Upper lobe of left lung (tissue), 6 donors: ENCODE measurements at regions not wholly inside any gene's neighbourhood (a gene's known extent, or its start where the extent isn't known, plus 50 kb on each side); places are given as distances from the start of the nearest gene placed in this dataset.
"Not testable (repeated sequence)": the region's sequence is repeated elsewhere in the genome, so short reads cannot be mapped to it uniquely, and the experiment has no call there.

ENCODE experiments used
- ATAC-seq, 2 donors: fragments of 200-7000 bp; cut with Tn5 transposase; one replicate each; pipeline ENCODE4 v1.9.1; 2022; ENCODE audit warnings: mild to moderate bottlenecking in 2 of 2, moderate library complexity in 2 of 2; ENCODE audit not compliant: low FRiP score in 2 of 2
- DNase-seq, 2 donors: peaks; one replicate each; pipeline ENCODE4 v3.0.0-alpha.2; 2019 to 2020
- H3K27ac ChIP-seq, 4 donors: fragments of 200-600 bp; sonication (generic); one replicate each; pipeline ENCODE4 v1.5.1; 2016 to 2019
- H3K27me3 ChIP-seq, 4 donors: fragments of 200-600 bp; sonication (generic); one replicate each; pipeline ENCODE4 v1.5.1; 2017 to 2019
- H3K36me3 ChIP-seq, 4 donors: fragments of 200-600 bp; sonication (generic); one replicate each; pipeline ENCODE4 v1.5.1; 2016 to 2019
- H3K4me1 ChIP-seq, 4 donors: fragments of 200-600 bp; sonication (generic); one replicate each; pipeline ENCODE4 v1.5.1; 2018 to 2019
- H3K4me3 ChIP-seq, 4 donors: fragments of 200-600 bp; sonication (generic); one replicate each; pipeline ENCODE4 v1.5.1; 2017 to 2019; ENCODE audit warnings: mild to moderate bottlenecking in 2 of 4, moderate library complexity in 1 of 4
- H3K9me3 ChIP-seq, 4 donors: fragments of 200-600 bp; sonication (generic); one replicate each; pipeline ENCODE4 v1.5.1; 2018 to 2019
- CTCF ChIP-seq, 6 experiments: fragments of 450-650 bp in 4 of 6; fragments of 200-600 bp in 2 of 6; sonication (generic) in 2 of 6; IDR thresholded peaks; one replicate each; pipeline ENCODE4 v1.5.1; 2016 to 2019; ENCODE audit warnings: antibody characterized with exemption in 6 of 6
- EP300 ChIP-seq, 4 donors: sonication (generic); formaldehyde crosslinking; IDR thresholded peaks; one replicate each; pipeline ENCODE4 v1.5.1; 2017; ENCODE audit warnings: antibody characterized with exemption in 4 of 4, control low read depth in 2 of 4
- POLR2A ChIP-seq, 4 donors: fragments of 450-650 bp; IDR thresholded peaks; one replicate each; pipeline ENCODE4 v1.5.1; 2016 to 2017; ENCODE audit warnings: antibody characterized with exemption in 4 of 4, mild to moderate bottlenecking in 2 of 4
- POLR2AphosphoS5 ChIP-seq, 2 donors: sonication (generic); formaldehyde crosslinking; IDR thresholded peaks; one replicate each; pipeline ENCODE4 v1.5.1; 2017; ENCODE audit warnings: antibody characterized with exemption in 2 of 2
- WGBS, 2 donors: methylation state at CpG; one replicate each; pipeline ENCODE4 v1.1.5; 2017 to 2018; 5-methylcytosine and 5-hydroxymethylcytosine counted together
- donor health status: DM: no; HTN: no; CAD: no; lungs with moderate emphysema.
- donor health status: DM: no; HTN: yes; CAD: no; lungs with severe emphysema.

GRCh38 chr2:176926453-176926852 is 286.1 kb upstream of the HNRNPA3 start:
- H3K4me3 ChIP-seq, result no peak overlapping the region
- no peaks in the 10 kb centered on the region for H3K4me1 ChIP-seq
- ATAC-seq (no peak), DNase-seq (no peak)
- TF ChIP-seq POLR2AphosphoS5 (IDR thresholded peaks at IDR 0.05) (no peak), EP300 (IDR thresholded peaks at IDR 0.05) (no peak)
- H3K27ac ChIP-seq, result no peak overlapping the region
- no peaks in the 10 kb centered on the region for H3K9me3 ChIP-seq
- 3 to 45% methylated on average over 1 of the region's 1 CpG for WGBS, 2 donors
- no peaks in the 10 kb centered on the region for H3K36me3 ChIP-seq
- no peaks in the 10 kb centered on the region for H3K27me3 ChIP-seq

DNA sequence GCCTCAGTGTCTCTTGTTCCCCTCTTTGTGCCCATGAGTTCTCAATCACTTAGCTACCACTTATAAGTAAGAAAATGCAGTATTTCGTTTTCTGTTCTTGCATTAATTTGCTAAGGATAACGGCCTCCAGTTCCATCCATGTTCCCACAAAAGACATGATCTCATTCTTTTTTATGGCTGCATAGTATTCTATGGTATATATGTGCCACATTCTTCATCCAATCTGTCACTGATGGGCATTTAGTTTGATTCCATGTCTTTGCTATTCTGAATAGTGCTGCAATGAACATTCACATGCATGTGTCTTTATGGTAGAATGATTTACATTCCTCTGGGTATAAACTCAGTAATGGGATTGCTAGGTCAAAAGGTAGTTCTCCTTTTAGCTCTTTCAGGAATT is 283.2 kb upstream of the HNRNPA3 start:
- H3K4me1 ChIP-seq, H3K27ac ChIP-seq, H3K9me3 ChIP-seq, ATAC-seq, H3K27me3 ChIP-seq, DNase-seq, H3K4me3 ChIP-seq, H3K36me3 ChIP-seq: not testable (repeated sequence)
- WGBS, 2 donors, result 80% methylated on average over 2 of the region's 2 CpGs

DNA sequence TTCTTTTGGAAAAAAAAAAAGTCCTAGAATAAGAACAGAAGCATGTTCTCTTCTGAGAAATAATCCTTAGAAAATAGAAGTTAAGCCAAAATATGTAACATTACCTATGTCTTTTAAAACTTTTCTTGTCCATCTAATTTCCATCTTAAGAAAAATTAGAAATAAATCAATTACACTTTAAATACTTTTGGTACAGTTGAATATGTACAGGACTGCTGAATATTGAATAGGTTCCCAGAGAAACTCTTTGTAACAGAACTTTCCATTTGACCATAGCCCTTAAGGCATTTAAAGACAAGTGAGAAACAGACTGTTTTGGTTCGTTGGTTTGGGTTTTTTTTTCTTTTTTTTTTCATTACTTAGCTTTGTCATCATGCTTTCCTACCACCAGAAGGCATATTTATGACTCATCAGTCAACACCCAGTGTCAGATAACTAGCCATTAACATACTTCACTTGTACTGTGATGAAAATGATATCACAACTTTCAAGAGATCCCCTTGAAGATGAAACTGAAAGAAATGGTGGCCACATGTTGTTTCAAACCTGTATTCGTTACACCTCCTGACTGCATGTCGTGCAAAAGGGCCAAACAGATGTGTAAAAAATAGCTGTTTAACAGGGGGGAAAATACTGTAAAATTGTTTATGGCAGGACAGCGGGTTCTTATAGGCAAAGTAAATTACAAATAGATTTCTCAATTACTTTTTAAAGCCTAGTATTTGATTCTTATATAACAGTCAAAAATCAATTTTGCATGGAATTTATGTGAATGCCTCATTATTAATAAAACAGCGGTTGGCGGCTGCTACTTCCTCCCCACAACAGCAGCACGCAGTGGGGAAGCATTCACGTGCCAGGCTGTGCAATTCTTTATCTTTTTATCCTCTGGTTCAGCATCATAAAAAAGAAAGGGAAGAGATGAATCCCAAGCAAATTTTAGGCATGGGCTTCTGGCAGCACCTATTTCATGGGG is 280.7 kb upstream of the HNRNPA3 start:
- Histone ChIP-seq H3K9me3 (no peaks in the 10 kb centered on the region), H3K4me3 (no peak overlapping the region), H3K27ac (no peak overlapping the region), H3K36me3 (no peaks in the 10 kb centered on the region), H3K27me3 (no peaks in the 10 kb centered on the region), H3K4me1 (no peaks in the 10 kb centered on the region)
- no peak for DNase-seq
- TF ChIP-seq POLR2A (IDR thresholded peaks at IDR 0.05) (no peak), POLR2AphosphoS5 (IDR thresholded peaks at IDR 0.05) (no peak), CTCF (IDR thresholded peaks at IDR 0.05) (no peak), EP300 (IDR thresholded peaks at IDR 0.05) (no peak)
- peak in 1 of 2 donors; percentile 31 for ATAC-seq
- 63 to 80% methylated on average over 8 of the region's 8 CpGs for WGBS, 2 donors

DNA sequence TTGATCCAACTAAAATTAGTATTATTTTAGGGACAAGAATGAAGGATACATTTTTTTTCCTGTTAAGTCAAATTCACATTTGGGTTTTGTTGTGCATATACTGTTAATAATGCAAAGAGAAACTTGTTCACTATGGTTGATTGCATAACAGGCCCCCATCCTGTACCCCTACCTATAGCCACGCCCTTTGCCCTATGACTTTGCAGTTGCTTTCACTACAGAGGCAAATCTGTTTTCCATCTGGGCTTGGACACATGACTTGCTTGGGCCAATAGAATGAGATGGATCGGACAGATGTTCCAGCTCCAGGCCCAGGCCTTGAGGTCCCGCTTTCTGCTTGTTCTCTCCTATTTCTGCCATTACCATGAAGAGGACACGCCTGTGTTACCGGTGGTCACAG is 278.5 kb upstream of the HNRNPA3 start:
- Histone ChIP-seq H3K36me3 (no peaks in the 10 kb centered on the region), H3K27ac (no peak overlapping the region), H3K27me3 (no peaks in the 10 kb centered on the region), H3K4me1 (no peaks in the 10 kb centered on the region), H3K4me3 (no peak overlapping the region), H3K9me3 (no peaks in the 10 kb centered on the region)
- ATAC-seq, result no peak
- no peak for TF ChIP-seq EP300 (IDR thresholded peaks at IDR 0.05)
- no peak for TF ChIP-seq CTCF (IDR thresholded peaks at IDR 0.05)
- TF ChIP-seq POLR2A (IDR thresholded peaks at IDR 0.05), result no peak
- no peak for TF ChIP-seq POLR2AphosphoS5 (IDR thresholded peaks at IDR 0.05)
- WGBS, 2 donors, result 92% methylated on average over 5 of the region's 5 CpGs
- DNase-seq, result no peak

DNA sequence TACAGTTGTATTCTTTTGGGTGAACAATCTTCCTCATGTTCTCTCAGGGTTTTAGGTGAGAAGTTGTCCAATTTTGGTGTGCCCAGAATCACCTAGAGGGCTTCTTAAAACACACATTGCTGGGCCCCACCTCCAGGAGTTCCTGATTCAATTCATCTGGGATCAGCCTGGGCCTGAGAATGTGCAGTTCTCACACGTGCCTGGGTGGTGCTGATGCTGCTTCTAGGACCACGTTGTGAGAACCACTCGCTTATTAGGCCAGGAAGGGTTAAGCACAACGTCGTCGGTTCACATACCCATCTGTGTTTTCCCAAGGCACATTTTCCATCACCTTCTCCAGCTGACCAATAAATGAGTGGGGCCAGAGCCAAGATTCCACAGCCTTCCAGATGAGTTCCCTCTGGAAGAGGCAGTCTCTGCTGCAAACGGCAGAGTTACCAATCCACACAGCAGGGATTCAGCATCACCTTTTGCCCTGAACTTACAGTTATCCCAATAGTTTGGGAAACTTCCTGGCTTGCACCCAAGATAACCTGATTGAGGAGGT is 277.7 kb upstream of the HNRNPA3 start:
- H3K4me1 ChIP-seq, result no peaks in the 10 kb centered on the region
- no peak for TF ChIP-seq POLR2A (IDR thresholded peaks at IDR 0.05)
- no peak for TF ChIP-seq CTCF (IDR thresholded peaks at IDR 0.05)
- TF ChIP-seq EP300 (IDR thresholded peaks at IDR 0.05), result no peak
- TF ChIP-seq POLR2AphosphoS5 (IDR thresholded peaks at IDR 0.05), result no peak
- no peak overlapping the region for H3K4me3 ChIP-seq
- DNase-seq (no peak), ATAC-seq (no peak)
- no peaks in the 10 kb centered on the region for H3K9me3 ChIP-seq
- no peak overlapping the region for H3K27ac ChIP-seq
- H3K27me3 ChIP-seq, result no peaks in the 10 kb centered on the region
- no peaks in the 10 kb centered on the region for H3K36me3 ChIP-seq
- WGBS, 2 donors, result 53 to 69% methylated on average over 7 of the region's 7 CpGs
